IMR-90 (cell line): ENCODE measurements at regions not wholly inside any gene's neighbourhood (a gene's known extent, or its start where the extent isn't known, plus 50 kb on each side); places are given as distances from the start of the nearest gene placed in this dataset.
A peak's percentile ranks its signal among the peaks of the same experiment; 100 is the strongest.

ENCODE experiments used
- ATAC-seq: fragments of 200-7000 bp; cut with Tn5 transposase; 2 replicates; pipeline ENCODE4 v1.9.1; 2020; ENCODE audit warnings: low read depth, mild to moderate bottlenecking, moderate library complexity
- BruUV-seq: library from RNA; stranded (reverse); fragments of 400-500 nt; replicated peaks from 2 replicates; lab custom pipeline; 2021; lab: Mats Ljungman, UMichigan
- CTCF ChIA-PET: fragments of 300-600 bp; formaldehyde crosslinking; extraction: SDS; loops from one replicate; lab custom pipeline; 2021; ENCODE audit warnings: antibody characterized with exemption; lab: Yijun Ruan, JAX
- POLR2A ChIA-PET: fragments of 300-600 bp; sonication (Branson Sonifier 250); formaldehyde crosslinking; loops from one replicate; lab custom pipeline; 2022; ENCODE audit warnings: antibody characterized with exemption; ENCODE audit not compliant: unreplicated experiment; lab: Charles Lee
- DNase-seq: peaks from one replicate; pipeline ENCODE4 v3.0.0; 2013
- H2AFZ ChIP-seq: replicated peaks from 2 replicates; pipeline ENCODE3; 2013; ENCODE audit warnings: low read length, mild to moderate bottlenecking; ENCODE audit not compliant: poor library complexity
- H2AK5ac ChIP-seq: 2 replicates; pipeline ENCODE4 v1.6.1; 2013; ENCODE audit warnings: low read depth, low read length, inconsistent platforms
- H2AK9ac ChIP-seq: replicated peaks from 2 replicates; pipeline ENCODE3; 2013; ENCODE audit warnings: mild to moderate bottlenecking, low read depth, low read length, moderate library complexity; ENCODE audit not compliant: poor library complexity
- H2BK120ac ChIP-seq: 2 replicates; pipeline ENCODE4 v1.6.1; 2013; ENCODE audit warnings: low read depth, low read length, inconsistent platforms
- H2BK15ac ChIP-seq: 3 replicates; pipeline ENCODE4 v1.6.1; 2013; ENCODE audit warnings: low read depth, low read length, inconsistent platforms
- H2BK20ac ChIP-seq: 2 replicates; pipeline ENCODE4 v1.6.1; 2013; ENCODE audit warnings: low read depth, mild to moderate bottlenecking, inconsistent platforms, low read length, moderate library complexity
- H2BK5ac ChIP-seq: 2 replicates; pipeline ENCODE4 v1.6.1; 2013; ENCODE audit warnings: mild to moderate bottlenecking, low read depth, low read length, inconsistent platforms; ENCODE audit not compliant: poor library complexity, severe bottlenecking
- H3K14ac ChIP-seq: replicated peaks from 2 replicates; pipeline ENCODE4 v1.6.1; 2013; ENCODE audit warnings: low read depth, low read length, inconsistent platforms
- H3K18ac ChIP-seq: 2 replicates; pipeline ENCODE4 v1.6.1; 2013; ENCODE audit warnings: low read depth, low read length, control low read depth
- H3K23ac ChIP-seq: 2 replicates; pipeline ENCODE4 v1.6.1; 2013; ENCODE audit warnings: low read depth, low read length, inconsistent platforms
- H3K27ac ChIP-seq: 2 replicates; pipeline ENCODE4 v1.5.1; 2013; ENCODE audit warnings: mild to moderate bottlenecking, control low read depth, low read length; ENCODE audit not compliant: insufficient read depth
- H3K27me3 ChIP-seq: 2 replicates; pipeline ENCODE4 v1.6.1; 2013; ENCODE audit warnings: low read length; ENCODE audit not compliant: control insufficient read depth, insufficient read depth
- H3K36me3 ChIP-seq: 2 replicates; pipeline ENCODE4 v1.6.1; 2013; ENCODE audit warnings: low read length, mixed read lengths; ENCODE audit not compliant: control insufficient read depth, insufficient read depth
- H3K4ac ChIP-seq: 2 replicates; pipeline ENCODE4 v1.6.1; 2013; ENCODE audit warnings: low read depth, low read length, inconsistent platforms
- H3K4me1 ChIP-seq: 2 replicates; pipeline ENCODE4 v1.6.1; 2013; ENCODE audit warnings: low read length, mixed read lengths; ENCODE audit not compliant: control insufficient read depth, insufficient read depth
- H3K4me2 ChIP-seq: 2 replicates; pipeline ENCODE4 v1.6.1; 2013; ENCODE audit warnings: low read depth, mild to moderate bottlenecking, control low read depth, low read length, moderate library complexity
- H3K4me3 ChIP-seq: 2 replicates; pipeline ENCODE4 v1.5.1; 2013; ENCODE audit warnings: low read depth, mild to moderate bottlenecking, control low read depth, low read length, moderate library complexity; ENCODE audit not compliant: insufficient read depth
- H3K56ac ChIP-seq: 2 replicates; pipeline ENCODE4 v1.6.1; 2013; ENCODE audit warnings: low read length, inconsistent platforms; ENCODE audit not compliant: insufficient read depth; ENCODE audit errors: extremely low read depth
- H3K79me1 ChIP-seq, 2 experiments: 2 replicates each; pipeline ENCODE4 v1.6.1; 2013; ENCODE audit warnings: low read length in 2 of 2, inconsistent platforms in 1 of 2, low read depth in 1 of 2
- H3K9ac ChIP-seq: 2 replicates; pipeline ENCODE4 v1.6.1; 2013; ENCODE audit warnings: low read depth, low read length, control low read depth
- H3K9me1 ChIP-seq: 2 replicates; pipeline ENCODE4 v1.6.1; 2013; ENCODE audit warnings: low read length, inconsistent platforms; ENCODE audit not compliant: insufficient read depth
- H3K9me3 ChIP-seq: 2 replicates; pipeline ENCODE4 v1.6.1; 2013; ENCODE audit warnings: low read length; ENCODE audit not compliant: control insufficient read depth, insufficient read depth
- H4K20me1 ChIP-seq: 2 replicates; pipeline ENCODE4 v1.6.1; 2013; ENCODE audit warnings: low read length, inconsistent platforms; ENCODE audit not compliant: insufficient read depth
- H4K5ac ChIP-seq: 2 replicates; pipeline ENCODE4 v1.6.1; 2013; ENCODE audit warnings: mild to moderate bottlenecking, low read depth, low read length, control low read depth
- H4K8ac ChIP-seq, 2 experiments: 2 replicates each; pipeline ENCODE4 v1.6.1; 2013; ENCODE audit warnings: low read depth in 2 of 2, low read length in 2 of 2, control low read depth in 1 of 2, inconsistent platforms in 1 of 2
- H4K91ac ChIP-seq: 2 replicates; pipeline ENCODE4 v1.6.1; 2013; ENCODE audit warnings: low read depth, low read length, inconsistent platforms; ENCODE audit not compliant: insufficient read depth
- BHLHE40 ChIP-seq: fragments of 150-350 bp; IDR thresholded peaks from 2 replicates; pipeline ENCODE4 v1.6.1; 2016; ENCODE audit warnings: mild to moderate bottlenecking, low read depth, low read length
- CEBPB ChIP-seq: IDR thresholded peaks from 2 replicates; pipeline ENCODE4 v1.6.1; 2012; ENCODE audit warnings: low read depth, low read length, improper control_type of control experiment
- WGBS, 2 experiments: methylation state at CpG; one replicate each; pipeline versions ENCODE4 v1.1.5 to v1.1.7; 2013; ENCODE audit warnings: missing lambda C conversion rate in 2 of 2; ENCODE audit not compliant: insufficient read length in 1 of 2; ENCODE audit errors: extremely low coverage in 2 of 2; 5-methylcytosine and 5-hydroxymethylcytosine counted together
- dilution Hi-C: fragments of 300-500 bp; cut with HindIII; formaldehyde crosslinking; loops from one replicate; pipeline ENCODE4 v1.14.3; 2018; ENCODE audit warnings: low sequenced_read_pairs; ENCODE audit not compliant: unreplicated experiment
- in situ Hi-C: fragments of 300-500 bp; cut with MboI; formaldehyde crosslinking; loops from 3 replicates; pipeline ENCODE4 v1.14.3; 2019; ENCODE audit warnings: low sequenced_read_pairs, inconsistent platforms, mixed read lengths
- intact Hi-C: fragments of 100-400 bp; cut with micrococcal nuclease; formaldehyde crosslinking; loops from 2 replicates; pipeline ENCODE4 v1.10.0; 2022
- TF ChIP-seq, protein P1 (sequence below): conservative IDR thresholded peaks from 2 replicates; pipeline ENCODE4 v1.5.1; 2012; ENCODE audit warnings: mild to moderate bottlenecking, low read depth, low read length, improper control_type of control experiment

DNA sequence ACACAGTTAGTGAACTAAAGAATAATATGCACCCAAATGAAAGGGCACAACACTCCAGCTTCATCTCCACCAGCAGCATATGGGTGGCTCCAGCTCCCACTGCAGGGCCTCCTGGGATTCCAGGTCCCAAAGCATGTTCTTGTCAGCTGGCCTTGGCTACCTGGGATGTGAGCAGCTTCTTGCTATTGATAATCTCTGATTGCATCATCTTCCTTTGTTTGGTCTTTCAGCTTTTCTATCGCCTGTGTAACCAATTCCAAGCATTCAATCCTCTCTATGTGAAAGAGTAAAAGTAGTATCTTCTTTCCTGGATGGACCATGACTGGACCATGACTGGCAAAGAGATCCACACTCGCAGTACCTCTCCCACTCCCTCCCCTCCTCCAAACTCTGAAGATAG, 333.9 kb upstream of the GLI3 start:
- H4K20me1 ChIP-seq = no peaks in the 10 kb centered on the region
- H3K18ac ChIP-seq = no peak overlapping the region
- H3K14ac ChIP-seq = no peak overlapping the region
- dilution Hi-C loops = no loop called here
- H3K27me3 ChIP-seq = peaks cover 5% of the 10 kb centered on the region
- intact Hi-C loops = loop anchor here (5.0 kb wide), 1 partner anchor 594 kb away; no protein-coding TSS in a partner anchor
- H3K4me3 ChIP-seq = no peak overlapping the region
- no peak overlapping the region for H2BK120ac ChIP-seq
- no CpG with 5 or more reads among the region's 2 CpGs for WGBS, 2 experiments
- ATAC-seq (no peak), DNase-seq (no peak)
- no peak overlapping the region for H3K9ac ChIP-seq
- BruUV-seq = no TSS peak
- no peak overlapping the region for H2AK9ac ChIP-seq
- CTCF ChIA-PET = no interaction called here
- POLR2A ChIA-PET = no interaction called here
- H2BK5ac ChIP-seq = no peak overlapping the region
- H3K27ac ChIP-seq = no peak overlapping the region
- no peaks in the 10 kb centered on the region for H3K4me1 ChIP-seq
- no peaks in the 10 kb centered on the region for H3K79me1 ChIP-seq
- H2AK5ac ChIP-seq = no peak overlapping the region
- H4K8ac ChIP-seq = no peak overlapping the region
- no peak overlapping the region for H2AFZ ChIP-seq
- H3K9me1 ChIP-seq = no peaks in the 10 kb centered on the region
- no peak overlapping the region for H4K91ac ChIP-seq
- H2BK20ac ChIP-seq = no peak overlapping the region
- no peak overlapping the region for H4K5ac ChIP-seq
- no peaks in the 10 kb centered on the region for H3K36me3 ChIP-seq
- H3K4me2 ChIP-seq = no peak overlapping the region
- TF ChIP-seq, protein P1, sequence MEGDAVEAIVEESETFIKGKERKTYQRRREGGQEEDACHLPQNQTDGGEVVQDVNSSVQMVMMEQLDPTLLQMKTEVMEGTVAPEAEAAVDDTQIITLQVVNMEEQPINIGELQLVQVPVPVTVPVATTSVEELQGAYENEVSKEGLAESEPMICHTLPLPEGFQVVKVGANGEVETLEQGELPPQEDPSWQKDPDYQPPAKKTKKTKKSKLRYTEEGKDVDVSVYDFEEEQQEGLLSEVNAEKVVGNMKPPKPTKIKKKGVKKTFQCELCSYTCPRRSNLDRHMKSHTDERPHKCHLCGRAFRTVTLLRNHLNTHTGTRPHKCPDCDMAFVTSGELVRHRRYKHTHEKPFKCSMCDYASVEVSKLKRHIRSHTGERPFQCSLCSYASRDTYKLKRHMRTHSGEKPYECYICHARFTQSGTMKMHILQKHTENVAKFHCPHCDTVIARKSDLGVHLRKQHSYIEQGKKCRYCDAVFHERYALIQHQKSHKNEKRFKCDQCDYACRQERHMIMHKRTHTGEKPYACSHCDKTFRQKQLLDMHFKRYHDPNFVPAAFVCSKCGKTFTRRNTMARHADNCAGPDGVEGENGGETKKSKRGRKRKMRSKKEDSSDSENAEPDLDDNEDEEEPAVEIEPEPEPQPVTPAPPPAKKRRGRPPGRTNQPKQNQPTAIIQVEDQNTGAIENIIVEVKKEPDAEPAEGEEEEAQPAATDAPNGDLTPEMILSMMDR = no peak
- TF ChIP-seq BHLHE40 (no peak), CEBPB (0 out of 2 replicates have a peak, but pooled peaks have one; percentile 42)
- no peak overlapping the region for H2BK15ac ChIP-seq
- H3K23ac ChIP-seq = no peak overlapping the region
- in situ Hi-C loops = no loop called here
- H3K9me3 ChIP-seq = no peaks in the 10 kb centered on the region
- no peak overlapping the region for H3K4ac ChIP-seq
- H3K56ac ChIP-seq = no peak overlapping the region
